Heart left ventricle (tissue), 13 donors: ENCODE measurements at regions not wholly inside any gene's neighbourhood (a gene's known extent, or its start where the extent isn't known, plus 50 kb on each side); places are given as distances from the start of the nearest gene placed in this dataset.

Experiments used
- CTCF ChIP-seq, 12 donors: fragments of 200-600 bp; sonication (generic) in 4 of 12; IDR thresholded peaks; one replicate each; pipeline versions ENCODE4 v1.5.0 to v1.8.0; 2018 to 2022; ENCODE audit warnings: antibody characterized with exemption in 12 of 12, mild to moderate bottlenecking in 5 of 12
- POLR2A ChIP-seq, 2 donors: fragments of 450-650 bp; IDR thresholded peaks; one replicate each; pipeline ENCODE4 v1.6.1; 2017; ENCODE audit warnings: antibody characterized with exemption in 2 of 2, mild to moderate bottlenecking in 2 of 2, moderate library complexity in 2 of 2
- donor health status: ischemic (EF 13 %, LVEDD 7.1; RV severe dilation, severe dysfunction).
- donor health status: DM: no; HTN: yes; CAD: no.
- donor health status: DM: no; HTN: no; CAD: no.
- donor health status: ischemic (EF 25% LVEDD 6.9; RV normal size, moderate dysfunction).
- donor health status: ischemic (EF 25% LVEDD 5.7; RV mildly dilated, moderate dysfunction).
- donor health status: ischemic (EF 35%, LVEDD 5.7; RV mildly dilated, moderate dysfunction).
- donor health status: nonischemic (EF 11% LVEDD 7.7; RV severe dilation, severe dysfunction).
- donor health status: DM: yes; HTN: yes; CAD: no.
- donor health status: PGD.
- donor health status: ischemic (EF 29% LVEDD 5.4; RV normal size, mild dysfunction).
- donor health status: nonischemic (EF 23%, LVEDD 6.1; RV moderate dilation, normal function).

GRCh38 chr3:106403371-106404145, 534.7 kb upstream of the CBLB start:
- TF ChIP-seq CTCF (IDR thresholded peaks at IDR 0.05) (no peak), POLR2A (IDR thresholded peaks at IDR 0.05) (no peak)
